NCI-H510A treated with DMSO at 0.1 percent for 48 hours (cell line): ENCODE measurements at regions not wholly inside any gene's neighbourhood (a gene's known extent, or its start where the extent isn't known, plus 50 kb on each side); places are given as distances from the start of the nearest gene placed in this dataset.

ENCODE experiments used
- DNase-seq: peaks from one replicate; lab custom pipeline; 2025; lab: John Stamatoyannopoulos, UW

GRCh38 chr2:65532326-65532725 lies 99.9 kb upstream of the SPRED2 start:
- DNase-seq = no peak

- DNase-seq = no peak
Measured at GRCh38 chr2:65530547-65531320, 98.3 kb upstream of the SPRED2 start.

- no peak for DNase-seq
Measured at GRCh38 chr2:65529419-65529818, 97.0 kb upstream of the SPRED2 start.

GRCh38 chr2:65528241-65528574 lies 95.8 kb upstream of the SPRED2 start:
- no peak for DNase-seq

GRCh38 chr2:65527451-65528240 lies 95.2 kb upstream of the SPRED2 start:
- no peak for DNase-seq

GRCh38 chr2:65525616-65526231 lies 93.3 kb upstream of the SPRED2 start:
- DNase-seq = no peak

- no peak for DNase-seq
Measured at GRCh38 chr2:65522922-65523321, 90.5 kb upstream of the SPRED2 start.

- DNase-seq = no peak
Measured at GRCh38 chr2:65518751-65519150, 86.4 kb upstream of the SPRED2 start.

- no peak for DNase-seq
Measured at GRCh38 chr2:65514555-65515195, 82.3 kb upstream of the SPRED2 start.

GRCh38 chr2:65512783-65513182 lies 80.4 kb upstream of the SPRED2 start:
- no peak for DNase-seq

- no peak for DNase-seq
Measured at GRCh38 chr2:65511306-65511705, 78.9 kb upstream of the SPRED2 start.

- no peak for DNase-seq
Measured at GRCh38 chr2:65508225-65508624, 75.8 kb upstream of the SPRED2 start.

- DNase-seq = no peak
Measured at GRCh38 chr2:65507102-65508069, 75.0 kb upstream of the SPRED2 start.

- no peak for DNase-seq
Measured at GRCh38 chr2:65504814-65505697, 72.7 kb upstream of the SPRED2 start.

GRCh38 chr2:65504201-65504600 lies 71.8 kb upstream of the SPRED2 start:
- no peak for DNase-seq

- DNase-seq = no peak
Measured at GRCh38 chr2:65503746-65504145, 71.3 kb upstream of the SPRED2 start.

GRCh38 chr2:65501836-65502235 lies 69.4 kb upstream of the SPRED2 start:
- DNase-seq = no peak

GRCh38 chr2:65501074-65501473 lies 68.7 kb upstream of the SPRED2 start:
- no peak for DNase-seq

GRCh38 chr2:65500310-65501040 lies 68.1 kb upstream of the SPRED2 start:
- DNase-seq = no peak

- no peak for DNase-seq
Measured at GRCh38 chr2:65499216-65499615, 66.8 kb upstream of the SPRED2 start.
